Stimulated activated effector memory CD8-positive, alpha-beta T cell treated with anti-CD3 and anti-CD28 coated beads, Interleukin-12 subunit alpha, Interleukin-12 subunit beta, amount 100 ng/mL, for 72 hours (primary cell): ENCODE measurements at regions not wholly inside any gene's neighbourhood (a gene's known extent, or its start where the extent isn't known, plus 50 kb on each side); places are given as distances from the start of the nearest gene placed in this dataset.
"Not testable (repeated sequence)": the region's sequence is repeated elsewhere in the genome, so short reads cannot be mapped to it uniquely, and the experiment has no call there.

Source experiments
- ATAC-seq: fragments of 150-1000 bp; cut with Tn5 transposase; 2 replicates; pipeline ENCODE4 v1.10.0; 2021
- DNase-seq, 2 donors: peaks; one replicate each; pipeline ENCODE4 v3.0.0; 2021 to 2022; ENCODE audit warnings: low spot score in 2 of 2
- H3K27ac Mint-ChIP-seq: one replicate; pipeline ENCODE4 v1.8.0; 2022; ENCODE audit warnings: mild to moderate bottlenecking, mixed read lengths
- H3K36me3 Mint-ChIP-seq: one replicate; pipeline ENCODE4 v1.8.0; 2022; ENCODE audit warnings: mild to moderate bottlenecking, mixed read lengths
- H3K4me1 Mint-ChIP-seq: one replicate; pipeline ENCODE4 v1.8.0; 2022; ENCODE audit warnings: mixed read lengths
- H3K4me3 Mint-ChIP-seq: one replicate; pipeline ENCODE4 v1.8.0; 2022; ENCODE audit warnings: mild to moderate bottlenecking, mixed read lengths
- H3K9me3 Mint-ChIP-seq: one replicate; pipeline ENCODE4 v1.8.0; 2022; ENCODE audit warnings: mixed read lengths

GRCh38 chr5:145478651-145479050 lies 356.5 kb downstream of the PRELID2 start:
- no peak overlapping the region for H3K4me3 Mint-ChIP-seq
- peaks cover 7% of the 10 kb centered on the region for H3K9me3 Mint-ChIP-seq
- no peaks in the 10 kb centered on the region for H3K36me3 Mint-ChIP-seq
- no peak overlapping the region for H3K27ac Mint-ChIP-seq
- no peaks in the 10 kb centered on the region for H3K4me1 Mint-ChIP-seq
- DNase-seq = no peak
- no peak for ATAC-seq

GRCh38 chr5:145473042-145473642 lies 362.0 kb downstream of the PRELID2 start:
- Mint-ChIP-seq H3K4me1 (no peaks in the 10 kb centered on the region), H3K36me3 (no peaks in the 10 kb centered on the region), H3K27ac (no peak overlapping the region), H3K4me3 (no peak overlapping the region), H3K9me3 (peaks cover 7% of the 10 kb centered on the region)
- no peak for DNase-seq
- no peak for ATAC-seq

GRCh38 chr5:145471831-145472612 lies 363.1 kb downstream of the PRELID2 start:
- DNase-seq (no peak), ATAC-seq (no peak)
- Mint-ChIP-seq H3K4me3 (no peak overlapping the region), H3K27ac (no peak overlapping the region), H3K4me1 (no peaks in the 10 kb centered on the region), H3K36me3 (no peaks in the 10 kb centered on the region), H3K9me3 (peaks cover 4% of the 10 kb centered on the region)

GRCh38 chr5:145471026-145471425 lies 364.1 kb downstream of the PRELID2 start:
- no peak overlapping the region for H3K4me3 Mint-ChIP-seq
- peaks cover 6% of the 10 kb centered on the region for H3K9me3 Mint-ChIP-seq
- H3K4me1 Mint-ChIP-seq = no peaks in the 10 kb centered on the region
- no peak overlapping the region for H3K27ac Mint-ChIP-seq
- ATAC-seq = no peak
- no peaks in the 10 kb centered on the region for H3K36me3 Mint-ChIP-seq
- no peak for DNase-seq

GRCh38 chr5:145470396-145470979 lies 364.7 kb downstream of the PRELID2 start:
- Mint-ChIP-seq H3K9me3 (peaks cover 6% of the 10 kb centered on the region), H3K4me3 (no peak overlapping the region), H3K4me1 (no peaks in the 10 kb centered on the region), H3K27ac (no peak overlapping the region), H3K36me3 (no peaks in the 10 kb centered on the region)
- DNase-seq (no peak), ATAC-seq (no peak)

DNA sequence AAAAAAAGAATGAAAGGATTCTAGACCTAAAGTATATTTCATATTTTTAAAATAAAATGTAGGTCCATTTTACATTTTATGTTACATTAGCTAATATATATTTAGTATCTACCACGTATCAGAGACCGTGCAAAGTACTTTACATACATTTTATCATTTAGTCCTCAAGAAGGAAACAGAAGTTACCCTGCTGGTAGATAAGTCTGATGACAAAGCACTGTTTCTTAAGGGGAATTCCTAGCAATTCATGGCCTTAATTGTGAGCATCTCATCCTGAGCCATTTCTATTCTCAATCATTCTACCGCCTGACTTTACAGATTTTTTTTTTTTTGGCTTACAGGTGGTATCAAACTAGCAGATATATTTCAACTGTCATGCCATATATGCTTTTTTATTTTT lies 367.7 kb downstream of the PRELID2 start:
- no peak for DNase-seq
- ATAC-seq = no peak
- Mint-ChIP-seq H3K9me3 (peaks cover 9% of the 10 kb centered on the region), H3K27ac (no peak overlapping the region), H3K4me3 (no peak overlapping the region), H3K4me1 (no peaks in the 10 kb centered on the region), H3K36me3 (no peaks in the 10 kb centered on the region)

DNA sequence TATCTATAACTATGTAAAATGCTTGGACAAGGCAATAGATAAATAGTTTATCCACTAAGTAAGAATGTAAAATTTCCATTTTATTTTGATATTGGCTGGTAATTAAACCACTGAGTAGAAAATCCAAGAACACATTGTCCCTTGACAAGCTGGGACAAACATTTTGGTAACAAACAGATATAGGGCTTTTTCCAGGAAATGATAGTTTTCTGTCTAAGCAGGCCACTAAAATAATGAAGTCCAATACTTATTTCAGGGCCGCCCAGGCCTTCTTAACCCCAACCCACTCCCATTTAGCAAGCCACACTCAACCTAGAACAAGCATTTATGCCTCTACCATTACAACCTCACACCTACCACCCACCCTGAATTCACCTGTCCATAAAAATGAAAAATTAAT lies 368.6 kb downstream of the PRELID2 start:
- H3K9me3 Mint-ChIP-seq = peaks cover 7% of the 10 kb centered on the region
- no peaks in the 10 kb centered on the region for H3K36me3 Mint-ChIP-seq
- H3K4me3 Mint-ChIP-seq = no peak overlapping the region
- no peak overlapping the region for H3K27ac Mint-ChIP-seq
- no peak for ATAC-seq
- no peak for DNase-seq
- no peaks in the 10 kb centered on the region for H3K4me1 Mint-ChIP-seq

DNA sequence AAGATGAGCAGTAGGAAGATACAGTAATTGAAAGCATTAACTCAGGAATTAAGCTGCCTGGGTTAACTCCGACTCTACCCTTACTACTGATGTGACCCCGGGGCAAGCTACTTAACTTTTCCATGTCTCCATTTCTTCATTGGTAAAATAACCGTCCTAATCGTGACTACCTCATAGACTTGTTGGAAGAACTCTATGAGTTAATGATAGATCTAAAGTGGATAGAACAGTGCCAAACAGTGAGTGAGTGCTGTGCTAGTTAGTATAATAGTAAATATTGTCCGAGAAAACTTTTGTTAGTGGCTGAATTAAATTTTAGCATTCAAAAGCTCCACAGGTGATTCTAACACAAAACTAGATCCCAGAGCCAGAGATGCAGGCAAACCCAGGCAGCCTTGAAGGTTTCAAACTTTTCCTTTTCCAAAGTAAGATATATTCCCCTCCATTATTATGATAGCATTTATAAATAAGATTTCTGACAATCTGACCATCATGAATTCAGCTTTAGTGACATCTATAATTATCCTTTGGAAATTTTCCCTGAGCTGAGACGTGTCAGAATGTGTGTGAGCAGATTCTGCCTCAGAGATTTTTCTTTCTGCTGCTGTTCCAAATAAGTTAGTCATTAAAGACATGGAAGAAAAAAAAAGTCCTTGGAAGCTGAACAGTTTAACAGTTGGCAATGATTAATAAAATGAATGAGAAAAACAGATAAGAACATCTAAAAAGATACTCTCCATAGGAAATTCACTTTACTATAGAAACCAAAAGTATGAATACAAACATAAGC lies 369.5 kb downstream of the PRELID2 start:
- H3K9me3 Mint-ChIP-seq = peaks cover 6% of the 10 kb centered on the region
- H3K4me1 Mint-ChIP-seq = no peaks in the 10 kb centered on the region
- H3K27ac Mint-ChIP-seq = no peak overlapping the region
- H3K36me3 Mint-ChIP-seq = no peaks in the 10 kb centered on the region
- no peak for ATAC-seq
- H3K4me3 Mint-ChIP-seq = no peak overlapping the region
- DNase-seq = no peak

GRCh38 chr5:145464171-145464570 lies 371.0 kb downstream of the PRELID2 start:
- Mint-ChIP-seq H3K27ac (no peak overlapping the region), H3K4me1 (no peaks in the 10 kb centered on the region), H3K4me3 (no peak overlapping the region), H3K36me3 (no peaks in the 10 kb centered on the region), H3K9me3 (peaks cover 6% of the 10 kb centered on the region)
- no peak for ATAC-seq
- DNase-seq = no peak

DNA sequence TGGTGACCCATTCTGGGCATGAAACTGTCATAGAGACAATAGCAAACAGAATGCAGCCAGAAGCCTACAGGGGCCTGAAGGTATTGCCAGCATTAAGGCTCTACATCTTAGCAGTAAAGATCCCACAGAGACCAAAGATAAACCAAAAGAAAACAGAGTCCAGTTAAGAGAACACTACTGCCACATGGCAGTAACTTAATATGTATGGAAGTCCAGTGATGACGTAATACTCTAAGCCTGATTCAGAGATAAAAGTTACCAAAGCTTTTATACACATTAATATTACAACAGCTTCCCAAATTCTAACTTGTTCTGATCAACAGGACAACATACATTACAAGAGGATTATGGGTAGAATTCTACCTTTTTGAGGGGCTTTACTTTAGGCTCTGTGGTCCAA lies 371.5 kb downstream of the PRELID2 start:
- no peak overlapping the region for H3K4me3 Mint-ChIP-seq
- H3K27ac Mint-ChIP-seq = no peak overlapping the region
- H3K9me3 Mint-ChIP-seq = peaks cover 6% of the 10 kb centered on the region
- no peak for DNase-seq
- H3K4me1 Mint-ChIP-seq = no peaks in the 10 kb centered on the region
- ATAC-seq = no peak
- H3K36me3 Mint-ChIP-seq = no peaks in the 10 kb centered on the region

DNA sequence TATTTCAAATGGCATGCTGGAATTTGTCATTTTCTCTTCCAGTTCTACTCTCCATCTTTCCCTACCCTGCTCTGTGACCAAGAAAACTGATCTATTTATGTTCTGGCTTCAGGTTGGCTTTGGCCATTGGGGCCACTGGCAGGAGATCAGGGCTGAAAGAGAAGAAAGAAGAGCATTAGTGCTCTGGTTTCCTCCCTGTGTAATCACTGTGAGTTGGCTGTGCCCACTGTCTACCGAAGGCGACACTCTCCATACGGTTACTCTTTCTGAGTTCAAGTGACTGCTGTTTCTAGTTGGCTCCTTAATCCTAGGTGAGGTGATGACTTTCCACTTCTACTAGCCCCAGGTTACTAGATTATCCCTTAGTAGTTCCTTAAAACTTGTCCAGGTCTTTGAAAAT lies 372.6 kb downstream of the PRELID2 start:
- no peaks in the 10 kb centered on the region for H3K36me3 Mint-ChIP-seq
- H3K9me3 Mint-ChIP-seq = peaks cover 9% of the 10 kb centered on the region
- H3K4me3 Mint-ChIP-seq = no peak overlapping the region
- DNase-seq (no peak), ATAC-seq (no peak)
- no peak overlapping the region for H3K27ac Mint-ChIP-seq
- H3K4me1 Mint-ChIP-seq = no peaks in the 10 kb centered on the region

GRCh38 chr5:145450286-145450885 lies 384.8 kb downstream of the PRELID2 start:
- no peaks in the 10 kb centered on the region for H3K36me3 Mint-ChIP-seq
- peaks cover 9% of the 10 kb centered on the region for H3K9me3 Mint-ChIP-seq
- H3K4me3 Mint-ChIP-seq = no peak overlapping the region
- no peak for ATAC-seq
- H3K27ac Mint-ChIP-seq = no peak overlapping the region
- H3K4me1 Mint-ChIP-seq = no peaks in the 10 kb centered on the region
- no peak for DNase-seq

- no peaks in the 10 kb centered on the region for H3K4me1 Mint-ChIP-seq
- H3K4me3 Mint-ChIP-seq = no peak overlapping the region
- no peak for ATAC-seq
- no peaks in the 10 kb centered on the region for H3K36me3 Mint-ChIP-seq
- no peak for DNase-seq
- no peak overlapping the region for H3K27ac Mint-ChIP-seq
- H3K9me3 Mint-ChIP-seq = peaks cover 14% of the 10 kb centered on the region
These were observed 385.3 kb downstream of the PRELID2 start for GRCh38 chr5:145449794-145450193.

DNA sequence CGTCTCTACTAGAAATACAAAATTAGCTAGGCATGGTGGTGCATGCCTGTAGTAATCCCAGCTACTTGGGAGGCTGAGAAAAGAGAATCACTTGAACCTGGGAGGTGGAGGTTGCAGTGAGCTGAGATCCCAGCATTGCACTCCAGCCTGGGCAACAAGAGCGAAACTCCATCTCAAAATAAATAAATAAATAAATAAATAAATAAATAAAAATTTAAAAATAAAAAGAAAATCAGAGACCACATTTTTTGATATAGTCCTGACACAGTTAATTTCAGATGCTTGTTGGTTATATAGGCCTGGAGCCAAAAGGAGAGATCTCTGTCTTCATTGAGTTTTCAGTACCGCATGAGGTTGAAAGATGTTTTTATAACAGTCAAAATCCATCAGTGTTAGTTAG lies 388.3 kb downstream of the PRELID2 start:
- not testable (repeated sequence) for DNase-seq, ATAC-seq, H3K4me1 Mint-ChIP-seq, H3K36me3 Mint-ChIP-seq, H3K4me3 Mint-ChIP-seq, H3K27ac Mint-ChIP-seq
- peaks cover 14% of the 10 kb centered on the region for H3K9me3 Mint-ChIP-seq

DNA sequence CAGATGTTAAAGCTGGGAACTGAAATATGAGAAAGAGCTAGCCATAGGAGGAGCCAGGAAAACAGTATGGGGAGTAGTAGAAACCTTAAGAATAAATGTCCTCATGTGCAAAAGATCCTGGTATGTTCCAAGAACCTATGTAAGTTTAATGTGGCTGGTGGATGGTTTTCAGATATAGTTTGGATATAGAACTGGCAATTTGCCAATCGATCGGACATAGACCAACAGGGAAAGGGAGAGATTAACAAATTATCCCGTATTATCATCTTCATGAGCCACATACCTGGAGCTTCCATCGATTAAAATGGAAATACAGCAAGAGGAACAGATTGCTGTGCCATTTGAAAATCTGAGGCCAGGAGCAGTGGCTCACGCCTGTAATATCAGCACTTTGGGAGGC lies 388.7 kb downstream of the PRELID2 start:
- no peak for DNase-seq
- ATAC-seq = no peak
- peaks cover 14% of the 10 kb centered on the region for H3K9me3 Mint-ChIP-seq
- no peak overlapping the region for H3K4me3 Mint-ChIP-seq
- no peak overlapping the region for H3K27ac Mint-ChIP-seq
- no peaks in the 10 kb centered on the region for H3K36me3 Mint-ChIP-seq
- no peaks in the 10 kb centered on the region for H3K4me1 Mint-ChIP-seq
